Hindlimb muscle (tissue), 1 donor: ENCODE measurements at regions not wholly inside any gene's neighbourhood (a gene's known extent, or its start where the extent isn't known, plus 50 kb on each side); places are given as distances from the start of the nearest gene placed in this dataset.
A peak's percentile ranks its signal among the peaks of the same experiment; 100 is the strongest.

Source experiments
- DNase-seq: peaks from one replicate; pipeline ENCODE4 v3.0.0-alpha.2; 2013

- DNase-seq = no peak
These were observed 189.3 kb downstream of the ERMARD start for GRCh38 chr6:169940481-169941271.

- DNase-seq = no peak
These were observed 188.2 kb downstream of the ERMARD start for GRCh38 chr6:169939554-169940164.

GRCh38 chr6:169938731-169939130, 187.3 kb downstream of the ERMARD start:
- DNase-seq = no peak

GRCh38 chr6:169938262-169938701, 186.9 kb downstream of the ERMARD start:
- DNase-seq = no peak

GRCh38 chr6:169937389-169938261, 186.2 kb downstream of the ERMARD start:
- DNase-seq = no peak

GRCh38 chr6:169936355-169936975, 185.0 kb downstream of the ERMARD start:
- DNase-seq = no peak

GRCh38 chr6:169935861-169936260, 184.4 kb downstream of the ERMARD start:
- no peak for DNase-seq

- DNase-seq = no peak
These were observed 183.9 kb downstream of the ERMARD start for GRCh38 chr6:169935348-169935718.

- DNase-seq = no peak
These were observed 183.4 kb downstream of the ERMARD start for GRCh38 chr6:169934699-169935347.

- peak; percentile 22 for DNase-seq
These were observed 182.6 kb downstream of the ERMARD start for GRCh38 chr6:169933839-169934698.

- DNase-seq = no peak
These were observed 181.9 kb downstream of the ERMARD start for GRCh38 chr6:169933251-169933821.

- DNase-seq = no peak
These were observed 181.1 kb downstream of the ERMARD start for GRCh38 chr6:169932491-169932890.

GRCh38 chr6:169931261-169931660, 179.8 kb downstream of the ERMARD start:
- DNase-seq = no peak

GRCh38 chr6:169930799-169931198, 179.4 kb downstream of the ERMARD start:
- DNase-seq = no peak

- no peak for DNase-seq
These were observed 176.3 kb downstream of the ERMARD start for GRCh38 chr6:169927711-169928110.

- no peak for DNase-seq
These were observed 175.4 kb downstream of the ERMARD start for GRCh38 chr6:169926617-169927417.

GRCh38 chr6:169923468-169924464, 172.3 kb downstream of the ERMARD start:
- no peak for DNase-seq
